Rectal smooth muscle tissue (tissue), 1 donor: ENCODE measurements at regions not wholly inside any gene's neighbourhood (a gene's known extent, or its start where the extent isn't known, plus 50 kb on each side); places are given as distances from the start of the nearest gene placed in this dataset.

Source experiments
- H3K27ac ChIP-seq: one replicate; pipeline ENCODE4 v1.7.0; 2013; ENCODE audit warnings: low read depth, low read length, inconsistent platforms
- H3K27me3 ChIP-seq: one replicate; pipeline ENCODE4 v1.7.0; 2013; ENCODE audit warnings: low read length; ENCODE audit not compliant: control insufficient read depth, insufficient read depth
- H3K36me3 ChIP-seq: one replicate; pipeline ENCODE4 v1.7.0; 2013; ENCODE audit warnings: low read length; ENCODE audit not compliant: control insufficient read depth, insufficient read depth
- H3K4me1 ChIP-seq: one replicate; pipeline ENCODE4 v1.7.0; 2013; ENCODE audit warnings: low read length; ENCODE audit not compliant: control insufficient read depth, insufficient read depth
- H3K4me3 ChIP-seq: one replicate; pipeline ENCODE4 v1.7.0; 2013; ENCODE audit warnings: low read length
- H3K9ac ChIP-seq: one replicate; pipeline ENCODE4 v1.7.0; 2013; ENCODE audit warnings: low read length

DNA sequence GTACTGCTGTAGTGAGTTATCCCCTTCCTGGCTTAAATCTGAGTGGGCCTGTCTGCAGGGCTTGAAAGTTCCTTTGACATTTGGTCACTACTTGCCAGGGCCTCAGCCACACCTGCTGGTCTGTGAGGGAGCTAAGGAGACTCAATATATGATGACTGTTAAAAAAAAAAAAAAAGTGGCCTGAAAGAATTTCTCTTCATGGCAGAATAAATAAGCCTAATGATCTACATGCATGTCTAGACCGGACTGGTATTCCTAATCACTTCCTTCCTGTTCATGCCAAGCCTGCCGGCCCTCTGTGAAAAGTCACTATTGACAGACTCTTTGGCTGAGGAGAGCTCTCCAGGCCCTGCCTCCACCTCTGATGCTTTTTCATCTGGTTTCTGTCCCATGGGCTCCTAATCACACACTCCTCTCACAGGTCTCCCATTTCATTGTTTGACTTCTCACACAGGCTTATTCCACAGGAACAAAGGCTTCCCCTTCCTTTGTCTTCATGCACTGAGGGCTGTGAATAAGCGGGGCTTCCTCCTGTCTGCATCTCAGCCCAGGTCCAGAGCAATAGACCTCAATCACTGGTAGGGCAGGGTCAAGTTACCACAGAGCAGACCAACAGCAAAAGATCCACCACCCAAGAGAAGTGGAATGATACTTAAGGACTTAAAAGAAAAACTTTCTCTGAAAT lies 99.1 kb upstream of the SEC61G start:
- Histone ChIP-seq H3K27me3 (no peaks in the 10 kb centered on the region), H3K9ac (no peak overlapping the region), H3K36me3 (no peaks in the 10 kb centered on the region), H3K27ac (no peak overlapping the region), H3K4me1 (no peaks in the 10 kb centered on the region), H3K4me3 (no peak overlapping the region)

DNA sequence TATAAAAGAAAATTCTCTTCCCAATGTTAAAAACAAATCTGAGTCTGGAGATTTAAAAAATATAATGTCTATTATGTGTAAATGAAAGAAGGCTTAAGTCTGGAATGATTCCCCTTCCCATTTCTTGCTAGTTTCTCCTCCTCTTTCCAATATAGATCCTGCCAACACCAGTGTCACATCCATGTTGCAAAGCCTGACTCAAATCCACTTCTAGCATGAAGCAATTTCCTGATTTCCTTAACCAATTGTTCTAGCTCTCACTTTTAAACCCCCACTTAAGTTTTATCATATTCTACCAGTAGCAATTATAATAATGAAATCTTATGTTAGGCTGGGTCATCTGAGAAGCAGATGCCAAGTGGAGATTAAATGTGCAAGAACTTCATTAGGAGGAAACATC lies 100.1 kb upstream of the SEC61G start:
- no peak overlapping the region for H3K4me3 ChIP-seq

DNA sequence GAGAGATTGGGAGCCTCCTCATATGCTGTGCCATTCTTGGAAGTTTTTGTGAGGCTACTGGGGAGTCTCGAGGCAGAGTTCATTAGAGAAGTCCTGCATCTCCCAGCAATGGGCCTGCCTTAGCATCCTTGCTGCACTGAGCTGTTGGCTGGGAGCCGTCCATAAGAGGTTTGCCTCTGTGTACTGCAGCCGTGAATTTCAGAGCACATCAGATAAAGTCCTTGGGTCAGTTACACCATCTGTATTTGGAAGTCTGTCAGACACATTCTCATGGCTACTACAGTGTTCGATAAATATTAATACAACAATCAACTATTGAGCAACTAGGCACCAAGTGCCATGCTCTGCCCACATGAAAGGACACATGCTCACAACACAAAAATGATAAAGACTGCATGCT lies 100.5 kb upstream of the SEC61G start:
- H3K27me3 ChIP-seq = no peaks in the 10 kb centered on the region
- no peaks in the 10 kb centered on the region for H3K4me1 ChIP-seq
- H3K27ac ChIP-seq = no peak overlapping the region
- H3K4me3 ChIP-seq = no peak overlapping the region
- no peaks in the 10 kb centered on the region for H3K36me3 ChIP-seq
- H3K9ac ChIP-seq = no peak overlapping the region

More for the DNA sequence above, 100.1 kb upstream of the SEC61G start:
- Histone ChIP-seq H3K36me3 (no peaks in the 10 kb centered on the region), H3K9ac (no peak overlapping the region), H3K4me1 (no peaks in the 10 kb centered on the region), H3K27me3 (no peaks in the 10 kb centered on the region), H3K27ac (no peak overlapping the region)

DNA sequence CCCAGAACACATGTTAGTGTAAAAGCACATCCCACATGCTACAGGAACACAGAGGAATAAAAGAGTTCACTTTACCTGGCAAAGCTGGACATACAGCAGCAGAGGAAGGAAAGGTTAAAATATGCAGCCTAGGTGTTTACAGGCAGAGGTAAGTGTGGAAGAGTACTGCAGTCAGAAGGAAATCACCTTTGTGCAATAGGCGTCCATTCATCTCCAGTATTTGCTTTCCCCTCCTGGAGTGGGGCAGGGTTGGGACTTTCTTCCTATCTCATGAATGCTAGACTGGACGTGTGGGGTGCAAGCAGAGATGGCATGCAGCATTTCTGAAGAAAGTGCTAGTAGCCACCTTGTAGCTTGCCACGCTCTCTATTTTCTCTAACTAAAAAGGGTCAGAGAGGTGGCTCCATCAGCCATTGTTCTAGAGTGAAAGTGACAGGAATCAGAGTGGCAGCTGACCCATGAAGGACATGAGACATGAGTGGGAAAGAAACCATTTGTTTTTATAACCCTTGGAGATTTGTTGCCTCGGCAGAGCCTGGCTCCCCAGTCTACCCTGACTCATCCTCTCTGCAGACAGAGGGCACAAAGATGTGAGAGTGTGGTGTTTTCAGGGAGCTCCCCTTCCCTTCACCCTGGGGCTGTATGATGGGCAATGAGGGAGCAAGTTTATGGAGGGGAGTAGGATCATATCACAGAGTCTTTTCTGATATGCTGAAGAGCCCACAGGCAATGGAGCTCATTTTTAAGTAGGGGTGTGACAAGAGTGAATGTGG lies 101.2 kb upstream of the SEC61G start:
- Histone ChIP-seq H3K4me3 (no peak overlapping the region), H3K27ac (no peak overlapping the region)

DNA sequence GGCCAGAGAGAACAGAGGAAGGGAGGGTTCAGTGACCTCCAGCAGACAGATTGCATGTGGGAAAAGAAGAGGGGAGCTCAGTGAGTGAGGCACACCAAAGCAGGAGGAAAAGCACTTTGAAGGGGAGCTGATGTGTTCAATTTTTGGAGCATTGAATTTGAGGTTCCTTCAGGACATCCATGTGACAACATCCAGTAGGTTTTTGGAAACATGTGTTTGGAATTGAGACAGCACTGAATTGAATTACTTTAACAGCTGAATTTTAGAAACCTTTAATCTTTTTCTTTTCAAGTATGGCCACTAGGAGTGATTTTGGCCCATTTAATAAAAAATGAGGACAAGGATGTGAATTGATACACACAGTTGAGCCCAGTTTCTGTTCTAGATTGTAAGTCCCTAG lies 101.8 kb upstream of the SEC61G start:
- no peak overlapping the region for H3K4me3 ChIP-seq
- no peak overlapping the region for H3K9ac ChIP-seq
- H3K4me1 ChIP-seq = no peaks in the 10 kb centered on the region
- no peak overlapping the region for H3K27ac ChIP-seq
- no peaks in the 10 kb centered on the region for H3K27me3 ChIP-seq
- no peaks in the 10 kb centered on the region for H3K36me3 ChIP-seq

More for the DNA sequence above, 101.2 kb upstream of the SEC61G start:
- Histone ChIP-seq H3K9ac (no peak overlapping the region), H3K36me3 (no peaks in the 10 kb centered on the region), H3K27me3 (no peaks in the 10 kb centered on the region), H3K4me1 (no peaks in the 10 kb centered on the region)

DNA sequence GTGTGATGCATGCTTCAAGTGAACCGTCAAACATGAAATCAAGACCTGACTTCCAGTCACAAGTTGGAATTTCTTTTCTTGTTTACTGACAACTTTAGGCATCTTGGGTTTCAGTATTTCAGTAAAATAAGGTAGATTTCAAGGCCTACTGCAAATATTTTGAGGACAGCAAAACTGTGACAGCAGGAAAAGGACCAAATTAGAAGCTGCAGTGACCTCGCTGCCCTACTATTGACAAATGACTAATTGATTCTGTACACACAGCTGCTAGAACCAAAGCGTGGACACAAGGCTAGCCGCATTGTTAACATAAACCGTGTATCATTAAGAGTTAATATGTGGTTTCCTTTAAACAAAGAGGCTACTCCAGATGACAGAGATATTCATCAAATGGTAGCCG lies 105.7 kb upstream of the SEC61G start:
- Histone ChIP-seq H3K36me3 (no peaks in the 10 kb centered on the region), H3K9ac (no peak overlapping the region), H3K4me1 (no peaks in the 10 kb centered on the region), H3K27me3 (no peaks in the 10 kb centered on the region), H3K4me3 (no peak overlapping the region), H3K27ac (no peak overlapping the region)

DNA sequence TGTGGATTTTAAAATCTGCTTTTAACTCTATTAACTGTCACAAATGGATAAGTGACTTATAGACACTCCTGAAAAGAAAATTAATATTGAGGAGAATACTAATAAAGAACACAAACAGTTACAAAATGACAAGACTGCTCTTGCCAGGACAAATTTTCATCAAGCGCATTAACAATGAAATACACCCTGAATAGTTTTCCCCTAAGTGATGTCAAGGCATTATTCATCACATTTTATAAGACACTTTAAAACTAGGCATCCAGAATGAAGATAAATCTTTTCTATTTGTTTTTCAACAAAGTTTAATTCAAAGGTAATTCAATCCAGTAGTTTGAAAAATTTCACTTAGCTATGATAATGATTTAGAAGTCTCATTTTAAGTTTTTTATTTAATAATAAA lies 110.5 kb upstream of the SEC61G start:
- Histone ChIP-seq H3K27me3 (no peaks in the 10 kb centered on the region), H3K36me3 (no peaks in the 10 kb centered on the region), H3K4me1 (no peaks in the 10 kb centered on the region), H3K9ac (no peak overlapping the region), H3K27ac (no peak overlapping the region), H3K4me3 (no peak overlapping the region)

DNA sequence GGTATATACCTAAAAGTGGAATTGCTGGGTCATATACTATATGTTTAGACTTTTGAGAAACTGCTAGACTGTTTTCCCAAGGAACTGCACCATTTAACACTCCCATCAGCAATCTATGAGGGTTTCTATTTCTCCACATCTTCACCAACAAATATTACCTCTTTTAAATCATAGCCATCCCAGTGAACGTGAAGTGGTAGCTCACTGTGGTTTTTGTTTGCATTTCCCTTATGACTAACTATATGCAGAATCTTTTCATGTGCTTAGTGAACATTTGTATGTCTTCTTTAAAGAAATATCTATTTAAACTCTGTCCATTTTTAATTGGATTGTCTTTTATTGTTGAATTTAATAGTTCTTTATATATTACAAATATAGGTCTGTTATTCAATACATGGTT lies 115.8 kb upstream of the SEC61G start:
- Histone ChIP-seq H3K4me3 (no peak overlapping the region), H3K27me3 (no peaks in the 10 kb centered on the region), H3K27ac (no peak overlapping the region), H3K9ac (no peak overlapping the region), H3K4me1 (no peaks in the 10 kb centered on the region), H3K36me3 (no peaks in the 10 kb centered on the region)

DNA sequence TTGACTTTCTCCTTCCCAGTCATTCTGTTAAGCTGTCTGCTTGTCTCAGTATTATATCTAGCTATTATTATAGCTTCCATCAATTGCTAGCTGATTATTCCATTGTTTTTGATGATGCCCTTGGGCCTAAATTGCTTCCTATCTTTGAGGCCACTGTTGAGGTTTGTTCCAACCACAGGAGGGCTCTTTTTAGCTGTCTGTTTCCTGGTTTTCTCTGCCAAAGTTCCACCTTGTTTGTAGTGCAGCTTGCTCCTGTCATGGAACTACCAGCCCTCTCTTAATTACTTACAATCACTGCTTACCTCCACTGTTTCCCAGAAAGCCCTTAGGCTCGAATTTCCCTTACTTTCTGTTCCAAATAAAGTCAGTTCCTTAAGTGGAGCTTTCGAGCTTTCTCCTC lies 118.7 kb upstream of the SEC61G start:
- no peak overlapping the region for H3K27ac ChIP-seq
- H3K36me3 ChIP-seq = no peaks in the 10 kb centered on the region
- H3K4me1 ChIP-seq = no peaks in the 10 kb centered on the region
- H3K4me3 ChIP-seq = no peak overlapping the region
- H3K27me3 ChIP-seq = no peaks in the 10 kb centered on the region
- H3K9ac ChIP-seq = no peak overlapping the region

DNA sequence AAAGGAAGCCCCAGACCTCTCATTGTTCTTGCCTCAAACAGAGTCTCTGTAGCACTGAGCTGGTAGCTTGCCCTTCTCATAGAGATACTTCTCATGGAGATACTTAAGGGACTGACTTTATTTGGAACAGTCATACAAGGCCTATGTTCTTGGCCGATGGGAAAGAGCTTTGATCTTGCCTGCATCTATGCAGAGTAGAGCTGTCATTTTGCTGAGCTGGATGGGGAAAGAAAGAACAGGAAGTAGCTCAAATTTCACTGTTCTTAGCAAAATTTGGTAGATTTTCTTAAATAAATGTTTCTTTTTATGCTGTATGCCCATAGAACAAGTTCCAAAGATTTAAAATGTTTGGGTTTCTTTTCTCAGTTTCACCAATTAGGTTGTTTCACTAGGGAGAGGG lies 119.3 kb upstream of the SEC61G start:
- H3K27me3 ChIP-seq = no peaks in the 10 kb centered on the region
- no peaks in the 10 kb centered on the region for H3K4me1 ChIP-seq
- no peak overlapping the region for H3K27ac ChIP-seq
- H3K4me3 ChIP-seq = no peak overlapping the region
- no peak overlapping the region for H3K9ac ChIP-seq
- no peaks in the 10 kb centered on the region for H3K36me3 ChIP-seq

DNA sequence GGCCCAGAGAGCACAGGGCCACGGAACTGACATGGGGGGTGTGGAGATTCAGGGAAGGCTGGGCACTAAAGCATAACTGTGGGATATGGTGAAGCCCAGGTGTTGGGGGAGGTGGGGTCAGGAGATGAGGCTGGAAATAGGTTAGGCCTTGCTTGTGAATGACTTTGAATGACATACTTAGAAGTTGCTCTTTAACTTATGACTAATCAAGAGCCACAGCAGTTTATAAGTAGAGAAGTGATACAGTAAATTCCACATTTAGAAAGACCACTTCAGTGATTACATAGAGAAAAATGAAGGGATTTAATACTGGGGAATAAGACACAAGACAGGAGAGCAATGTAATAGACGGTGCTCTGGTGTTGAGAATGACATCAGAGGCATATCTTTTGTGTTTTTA lies 120.8 kb upstream of the SEC61G start:
- H3K4me1 ChIP-seq = no peaks in the 10 kb centered on the region
- no peaks in the 10 kb centered on the region for H3K27me3 ChIP-seq
- H3K4me3 ChIP-seq = no peak overlapping the region
- no peak overlapping the region for H3K9ac ChIP-seq
- H3K27ac ChIP-seq = no peak overlapping the region
- H3K36me3 ChIP-seq = no peaks in the 10 kb centered on the region

DNA sequence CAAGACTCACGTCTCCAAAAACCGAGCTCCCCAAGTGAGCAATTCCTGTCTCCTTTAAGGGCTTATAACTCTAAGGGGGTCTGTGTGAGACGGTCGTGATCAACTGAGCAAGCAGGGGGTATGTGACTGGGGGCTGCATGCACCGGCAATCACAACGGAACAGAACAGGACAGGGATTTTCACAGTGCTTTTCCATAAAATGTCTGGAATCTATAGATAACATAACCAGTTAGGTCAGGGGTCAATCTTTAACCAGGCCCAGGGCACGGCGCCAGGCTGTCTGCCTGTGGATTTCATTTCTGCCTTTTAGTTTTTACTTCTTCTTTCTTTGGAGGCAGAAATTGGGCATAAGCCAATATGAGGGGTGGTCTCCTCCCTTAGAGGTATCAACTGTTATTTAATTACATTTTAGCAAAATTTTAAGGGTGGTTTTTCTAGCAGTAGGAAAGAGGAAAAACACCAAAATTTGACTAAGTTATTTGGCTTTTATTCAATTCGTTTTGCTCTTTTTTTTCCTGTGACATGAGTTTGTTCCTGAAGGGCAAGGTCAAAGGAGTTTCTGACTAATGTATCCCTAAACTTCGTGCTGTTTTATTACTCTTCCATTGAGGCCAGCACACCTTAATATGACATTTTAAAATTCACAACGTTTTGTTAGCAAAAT lies 121.4 kb upstream of the SEC61G start:
- H3K4me3 ChIP-seq = no peak overlapping the region
- H3K27ac ChIP-seq = no peak overlapping the region
- no peaks in the 10 kb centered on the region for H3K4me1 ChIP-seq
- no peaks in the 10 kb centered on the region for H3K36me3 ChIP-seq
- H3K9ac ChIP-seq = no peak overlapping the region
- H3K27me3 ChIP-seq = no peaks in the 10 kb centered on the region
